Midbrain (tissue), 1 donor: ENCODE measurements at regions not wholly inside any gene's neighbourhood (a gene's known extent, or its start where the extent isn't known, plus 50 kb on each side); places are given as distances from the start of the nearest gene placed in this dataset.
"Not testable (repeated sequence)": the region's sequence is repeated elsewhere in the genome, so short reads cannot be mapped to it uniquely, and the experiment has no call there.

Experiments
- DNase-seq: peaks from one replicate; lab custom pipeline; 2025; lab: John Stamatoyannopoulos, UW

DNA sequence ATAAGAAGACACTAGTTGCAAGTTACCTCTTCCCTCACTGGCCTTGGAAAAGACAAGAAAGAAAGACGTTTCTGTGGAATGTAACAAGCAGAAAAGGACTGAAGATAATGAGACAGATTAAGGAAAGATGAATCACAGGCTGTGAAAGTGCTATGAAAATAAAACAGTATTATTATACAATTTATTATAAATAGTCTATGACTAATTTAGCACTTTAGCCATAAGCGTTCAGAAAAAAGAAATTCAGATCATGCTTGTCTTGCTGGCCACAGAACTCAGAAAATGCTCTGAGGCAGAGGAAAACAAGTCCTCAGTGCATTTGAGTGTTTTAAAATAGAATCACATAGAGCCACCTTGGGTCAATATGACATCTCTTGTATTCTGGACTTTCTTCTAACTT is 174.8 kb upstream of the NBPF9 start:
- not testable (repeated sequence) for DNase-seq

DNA sequence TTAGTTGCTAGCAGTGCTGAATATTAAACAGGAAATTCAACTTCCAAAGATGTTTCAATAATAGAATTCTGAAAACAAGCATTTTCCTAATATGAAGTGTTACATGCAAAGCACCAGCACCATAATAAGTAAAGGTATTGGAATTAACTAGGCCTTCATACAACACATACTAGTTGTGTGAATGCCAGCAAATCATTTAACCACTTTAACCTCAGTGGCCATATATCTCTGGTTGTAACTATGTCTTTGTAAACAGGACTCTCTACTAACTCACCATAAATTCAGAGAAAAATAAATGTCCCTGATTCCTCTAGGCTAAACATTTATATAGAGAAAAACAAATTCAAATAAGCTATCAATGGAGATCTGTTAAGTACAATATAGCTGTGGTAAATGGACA is 175.7 kb upstream of the NBPF9 start:
- DNase-seq: not testable (repeated sequence)

DNA sequence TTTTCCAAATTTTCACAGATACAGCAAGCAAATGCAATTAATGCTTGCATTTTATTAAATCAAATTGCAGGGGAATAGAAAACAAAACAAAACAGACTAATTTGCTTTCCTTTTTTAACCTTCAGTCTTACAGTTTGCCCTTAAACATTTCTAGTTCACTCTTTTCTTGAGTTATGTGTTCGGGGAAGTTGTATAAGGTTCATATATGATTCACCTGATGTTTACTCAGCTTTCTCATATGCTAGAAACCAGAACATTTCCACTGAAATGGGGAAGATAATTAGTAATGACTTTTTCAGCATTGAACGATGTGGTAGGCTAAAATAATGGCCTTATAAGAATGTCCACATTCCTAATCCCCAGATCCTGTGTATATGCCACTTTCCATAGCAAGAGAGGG is 176.2 kb upstream of the NBPF9 start:
- DNase-seq: not testable (repeated sequence)

DNA sequence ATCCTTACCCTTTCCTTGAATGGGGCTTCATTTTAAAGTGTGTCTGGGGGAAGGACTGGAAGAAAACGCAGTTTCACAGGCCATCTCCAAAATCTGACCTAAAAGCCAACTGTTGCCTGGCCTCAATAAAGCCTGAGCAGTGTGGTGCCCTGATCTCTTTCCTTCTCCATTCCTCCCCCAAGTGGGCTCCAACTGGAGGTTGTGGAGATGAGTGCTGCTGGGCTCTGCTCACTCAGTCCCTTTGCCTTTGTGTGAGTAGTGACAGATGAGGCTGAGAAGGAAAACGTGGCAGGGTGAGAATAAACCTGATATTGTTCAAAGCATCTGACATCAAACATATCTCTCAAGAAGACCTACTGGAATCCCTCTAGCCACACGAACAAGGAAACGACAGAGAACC is 181.4 kb upstream of the NBPF9 start:
- not testable (repeated sequence) for DNase-seq

GRCh38 chr1:149285205-149285604 is 181.9 kb upstream of the NBPF9 start:
- not testable (repeated sequence) for DNase-seq

- not testable (repeated sequence) for DNase-seq
Observed at GRCh38 chr1:149285638-149286037, 182.3 kb upstream of the NBPF9 start.

DNA sequence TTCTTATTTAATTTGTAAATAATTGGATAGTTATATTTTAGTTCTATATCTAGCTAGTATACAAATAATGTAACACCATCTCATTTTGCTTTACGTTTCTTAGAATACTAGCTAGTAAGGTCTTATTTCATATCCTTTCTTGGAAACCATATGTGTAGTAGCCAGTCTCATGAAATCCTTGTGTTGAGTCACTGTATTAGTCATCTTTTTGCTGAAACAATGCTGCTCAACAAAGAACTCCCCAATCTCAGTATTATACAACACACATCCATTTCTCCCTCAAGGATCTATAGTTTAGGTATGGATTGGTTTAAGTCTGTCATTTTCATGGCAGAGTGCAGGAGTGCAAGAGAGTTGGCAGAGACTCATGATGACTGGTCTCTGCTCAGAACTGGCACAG is 185.2 kb upstream of the NBPF9 start:
- DNase-seq: not testable (repeated sequence)

DNA sequence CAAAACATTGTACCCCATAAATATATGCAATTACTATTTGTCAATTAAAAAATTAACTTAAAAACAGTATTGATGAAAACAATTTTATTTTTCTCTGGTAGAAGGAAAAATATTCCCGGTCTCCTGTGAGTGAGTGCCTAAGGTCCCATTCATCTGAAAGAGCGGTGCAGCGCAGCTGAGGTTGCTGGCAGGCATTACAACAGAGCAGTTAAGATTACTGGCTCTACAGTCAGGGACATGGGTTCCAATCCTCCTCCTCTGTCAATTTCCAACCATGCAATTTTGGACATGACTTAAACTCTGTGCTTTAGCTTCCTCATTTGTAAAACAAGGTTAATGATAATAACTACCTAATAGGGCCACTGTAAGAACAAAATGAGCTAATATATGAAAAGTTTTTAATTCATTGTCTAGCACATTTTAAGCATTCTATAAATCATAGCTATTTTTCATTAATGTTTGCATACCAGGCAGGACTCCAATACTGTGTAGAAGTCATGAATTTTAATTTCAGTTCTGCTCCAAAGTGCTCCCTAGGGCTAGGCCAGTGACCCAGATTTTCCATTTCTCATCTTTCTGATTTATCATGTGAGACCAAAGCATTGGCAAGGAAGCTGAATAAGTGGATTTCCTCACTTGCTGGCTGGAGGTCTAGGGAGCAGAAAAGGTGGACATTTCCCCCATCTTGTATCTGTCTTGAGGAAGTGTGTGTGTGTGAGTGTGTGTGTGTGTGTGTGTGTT is 174.2 kb upstream of the NBPF19 start:
- not testable (repeated sequence) for DNase-seq

- not testable (repeated sequence) for DNase-seq
Observed at GRCh38 chr1:149301282-149301681, 173.6 kb upstream of the NBPF19 start.

GRCh38 chr1:149304796-149305195 is 170.0 kb upstream of the NBPF19 start:
- not testable (repeated sequence) for DNase-seq

GRCh38 chr1:149307640-149308039 is 167.2 kb upstream of the NBPF19 start:
- not testable (repeated sequence) for DNase-seq

DNA sequence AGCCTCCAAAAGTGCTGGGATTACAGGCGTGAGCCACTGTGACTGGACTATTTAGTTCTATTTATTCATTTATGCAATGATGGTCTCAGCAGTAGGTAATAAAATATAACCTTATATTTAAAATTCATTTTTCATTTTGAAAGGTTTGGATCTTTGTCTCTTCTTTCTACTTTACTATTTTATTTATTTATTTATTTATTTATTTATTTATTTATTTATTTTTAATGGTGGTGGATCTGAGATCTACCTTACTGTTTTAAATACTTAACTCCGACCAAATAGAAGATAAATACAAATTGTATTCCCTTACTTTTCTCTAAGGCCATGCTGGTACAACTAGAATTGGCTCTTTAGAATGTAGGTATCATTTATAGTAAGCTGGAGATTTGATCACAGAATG is 159.9 kb upstream of the NBPF19 start:
- not testable (repeated sequence) for DNase-seq

- DNase-seq: not testable (repeated sequence)
Observed at GRCh38 chr1:149320971-149321731, 153.7 kb upstream of the NBPF19 start.

DNA sequence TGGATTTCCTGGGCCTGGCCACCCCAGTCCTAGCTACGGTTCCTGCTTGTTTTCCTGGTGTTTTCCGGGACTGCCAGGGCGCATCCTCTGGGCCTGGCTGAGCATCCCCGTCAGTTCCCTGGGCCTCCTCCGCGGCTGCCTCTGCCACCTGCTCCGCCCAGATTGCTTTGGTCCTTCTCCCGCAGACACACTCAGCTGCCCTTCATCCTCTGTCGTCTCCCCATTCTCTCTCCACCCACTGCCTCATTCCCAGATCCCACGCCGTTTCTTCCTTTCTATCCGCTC is 153.2 kb upstream of the NBPF19 start:
- DNase-seq: not testable (repeated sequence)

DNA sequence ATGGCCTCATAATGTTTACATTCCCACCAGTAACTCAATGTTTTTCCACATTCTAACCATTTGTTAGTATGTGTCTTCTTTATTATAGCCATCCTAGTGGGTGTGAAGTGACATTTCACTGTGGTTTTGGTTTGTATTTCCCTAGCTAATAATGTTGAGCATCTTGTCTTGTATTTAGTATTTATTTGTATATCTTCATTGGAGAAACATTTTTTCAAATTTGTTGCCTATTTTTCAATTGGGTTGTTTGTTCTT is 144.8 kb upstream of the NBPF19 start:
- not testable (repeated sequence) for DNase-seq

- DNase-seq: not testable (repeated sequence)
Observed at GRCh38 chr1:149336082-149336481, 138.8 kb upstream of the NBPF19 start.

- DNase-seq: not testable (repeated sequence)
Observed at GRCh38 chr1:149338221-149338691, 136.6 kb upstream of the NBPF19 start.

DNA sequence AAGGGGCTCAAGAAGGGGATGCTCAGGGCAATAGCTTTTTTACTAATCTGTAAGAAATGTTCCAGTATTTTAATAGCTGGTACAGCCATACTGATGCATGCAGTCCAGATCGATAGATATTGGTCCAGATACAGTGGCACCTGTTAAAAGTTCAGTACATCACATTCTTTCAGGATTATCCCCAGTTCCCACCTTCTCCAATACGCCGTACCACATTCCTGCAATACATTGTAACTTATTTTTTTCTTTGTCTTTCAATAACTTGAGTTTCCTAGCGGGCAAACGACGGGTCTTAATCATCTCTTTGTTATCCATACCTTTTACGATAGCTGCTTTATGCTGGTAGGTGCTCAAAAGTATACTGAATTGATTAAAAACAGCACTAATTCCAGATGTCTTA is 136.1 kb upstream of the NBPF19 start:
- not testable (repeated sequence) for DNase-seq

DNA sequence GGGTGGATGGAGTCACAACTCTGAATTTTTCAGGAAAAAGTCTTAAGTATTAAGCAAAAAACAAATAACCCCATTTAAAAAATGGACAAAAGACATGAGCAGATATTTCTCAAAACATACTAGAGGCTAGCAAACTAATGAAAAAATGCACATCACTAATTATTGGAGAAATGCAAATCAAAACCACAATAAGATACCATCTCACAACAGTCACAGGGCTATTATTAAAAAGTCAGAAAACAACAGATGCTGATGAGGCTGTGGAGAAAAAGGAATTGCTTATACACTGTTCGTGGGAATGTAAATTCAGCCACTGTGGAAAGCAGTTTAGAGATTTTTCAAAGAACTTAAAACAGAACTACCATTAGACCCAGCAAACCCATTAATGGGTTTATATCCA is 125.4 kb upstream of the NBPF19 start:
- not testable (repeated sequence) for DNase-seq

- not testable (repeated sequence) for DNase-seq
Observed at GRCh38 chr1:149352205-149352604, 122.6 kb upstream of the NBPF19 start.

DNA sequence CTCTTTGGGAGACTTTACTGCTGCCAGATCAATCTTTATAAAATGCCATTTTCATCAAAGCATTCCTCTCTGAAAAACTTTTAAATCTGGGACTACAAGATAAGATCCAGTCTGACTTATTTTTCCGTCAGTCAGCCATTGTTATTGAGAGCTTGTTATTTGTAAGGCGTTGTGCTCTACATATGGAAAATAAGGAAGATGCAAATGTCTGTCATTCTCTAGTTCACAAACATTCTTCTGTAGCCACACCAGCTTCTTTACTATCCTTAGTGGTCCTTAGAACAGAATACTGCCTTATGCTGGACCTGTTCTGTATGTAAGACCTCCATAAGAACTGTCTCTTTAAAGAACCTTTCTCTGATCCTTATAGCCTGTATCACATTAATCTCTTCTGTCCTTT is 120.3 kb upstream of the NBPF19 start:
- not testable (repeated sequence) for DNase-seq

- DNase-seq: not testable (repeated sequence)
Observed at GRCh38 chr1:149355748-149356147, 119.1 kb upstream of the NBPF19 start.

- not testable (repeated sequence) for DNase-seq
Observed at GRCh38 chr1:149356152-149356551, 118.7 kb upstream of the NBPF19 start.
